ENCODE measurements at regions not wholly inside any gene's neighbourhood (a gene's known extent, or its start where the extent isn't known, plus 50 kb on each side); places are given as distances from the start of the nearest gene placed in this dataset.

GRCh38 chr7:54159088-54159487, 383.1 kb upstream of the VSTM2A start:
- TF ChIP-seq, protein P1, sequence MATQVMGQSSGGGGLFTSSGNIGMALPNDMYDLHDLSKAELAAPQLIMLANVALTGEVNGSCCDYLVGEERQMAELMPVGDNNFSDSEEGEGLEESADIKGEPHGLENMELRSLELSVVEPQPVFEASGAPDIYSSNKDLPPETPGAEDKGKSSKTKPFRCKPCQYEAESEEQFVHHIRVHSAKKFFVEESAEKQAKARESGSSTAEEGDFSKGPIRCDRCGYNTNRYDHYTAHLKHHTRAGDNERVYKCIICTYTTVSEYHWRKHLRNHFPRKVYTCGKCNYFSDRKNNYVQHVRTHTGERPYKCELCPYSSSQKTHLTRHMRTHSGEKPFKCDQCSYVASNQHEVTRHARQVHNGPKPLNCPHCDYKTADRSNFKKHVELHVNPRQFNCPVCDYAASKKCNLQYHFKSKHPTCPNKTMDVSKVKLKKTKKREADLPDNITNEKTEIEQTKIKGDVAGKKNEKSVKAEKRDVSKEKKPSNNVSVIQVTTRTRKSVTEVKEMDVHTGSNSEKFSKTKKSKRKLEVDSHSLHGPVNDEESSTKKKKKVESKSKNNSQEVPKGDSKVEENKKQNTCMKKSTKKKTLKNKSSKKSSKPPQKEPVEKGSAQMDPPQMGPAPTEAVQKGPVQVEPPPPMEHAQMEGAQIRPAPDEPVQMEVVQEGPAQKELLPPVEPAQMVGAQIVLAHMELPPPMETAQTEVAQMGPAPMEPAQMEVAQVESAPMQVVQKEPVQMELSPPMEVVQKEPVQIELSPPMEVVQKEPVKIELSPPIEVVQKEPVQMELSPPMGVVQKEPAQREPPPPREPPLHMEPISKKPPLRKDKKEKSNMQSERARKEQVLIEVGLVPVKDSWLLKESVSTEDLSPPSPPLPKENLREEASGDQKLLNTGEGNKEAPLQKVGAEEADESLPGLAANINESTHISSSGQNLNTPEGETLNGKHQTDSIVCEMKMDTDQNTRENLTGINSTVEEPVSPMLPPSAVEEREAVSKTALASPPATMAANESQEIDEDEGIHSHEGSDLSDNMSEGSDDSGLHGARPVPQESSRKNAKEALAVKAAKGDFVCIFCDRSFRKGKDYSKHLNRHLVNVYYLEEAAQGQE (IDR thresholded peaks at IDR 0.05; ENCODE audit: insufficient read depth in 1 of 2, low read depth in 2 of 2, low read length in 2 of 2): no peak
- no peak for TF ChIP-seq TAF1 (IDR thresholded peaks at IDR 0.05; ENCODE audit: borderline replicate concordance, insufficient read depth, low read length)

Measured in PFSK-1 (cell line).